Loucy (cell line): ENCODE measurements at regions not wholly inside any gene's neighbourhood (a gene's known extent, or its start where the extent isn't known, plus 50 kb on each side); places are given as distances from the start of the nearest gene placed in this dataset.

Experiments used
- H2AFZ ChIP-seq: fragments of 200-600 bp; sonication (generic); 2 replicates; pipeline ENCODE4 v1.6.0; 2016; ENCODE audit warnings: antibody characterized with exemption, mild to moderate bottlenecking, low read length, moderate library complexity
- H3F3A ChIP-seq: fragments of 200-600 bp; 2 replicates; pipeline ENCODE4 v1.6.0; 2016; ENCODE audit warnings: antibody characterized with exemption, low read depth, mild to moderate bottlenecking
- H3K27me3 ChIP-seq: fragments of 200-600 bp; sonication (generic); 2 replicates; pipeline ENCODE4 v1.6.1; 2014; ENCODE audit warnings: low read length, mild to moderate bottlenecking; ENCODE audit not compliant: insufficient read depth, poor library complexity, severe bottlenecking
- H3K36me3 ChIP-seq: fragments of 200-600 bp; sonication (generic); 2 replicates; pipeline ENCODE4 v1.6.1; 2016; ENCODE audit warnings: low read length; ENCODE audit not compliant: insufficient read depth
- H3K4me1 ChIP-seq: fragments of 200-600 bp; sonication (generic); 2 replicates; pipeline ENCODE4 v1.5.1; 2014; ENCODE audit warnings: low read length, mild to moderate bottlenecking; ENCODE audit not compliant: insufficient read depth, poor library complexity, severe bottlenecking
- H3K4me2 ChIP-seq: fragments of 200-600 bp; sonication (generic); 2 replicates; pipeline ENCODE4 v1.6.0; 2014; ENCODE audit warnings: antibody characterized with exemption, low read length, low read depth, mild to moderate bottlenecking; ENCODE audit not compliant: poor library complexity, severe bottlenecking
- H3K4me3 ChIP-seq: fragments of 200-600 bp; sonication (generic); 2 replicates; pipeline ENCODE4 v1.5.1; 2014; ENCODE audit warnings: low read length, mild to moderate bottlenecking, mixed read lengths; ENCODE audit not compliant: poor library complexity, severe bottlenecking
- H3K79me2 ChIP-seq: fragments of 200-600 bp; sonication (generic); 2 replicates; pipeline ENCODE4 v1.6.1; 2014; ENCODE audit warnings: low read length; ENCODE audit not compliant: insufficient read depth
- H3K9ac ChIP-seq: fragments of 200-600 bp; sonication (generic); 2 replicates; pipeline ENCODE4 v1.6.0; 2014; ENCODE audit warnings: mild to moderate bottlenecking, low read depth, low read length, moderate library complexity; ENCODE audit not compliant: poor library complexity, severe bottlenecking
- H3K9me2 ChIP-seq: fragments of 200-600 bp; sonication (generic); replicated peaks from 2 replicates; pipeline ENCODE4 v1.6.1; 2016; ENCODE audit warnings: low read depth, low read length, mixed read lengths
- H3K9me3 ChIP-seq: fragments of 200-600 bp; sonication (generic); 2 replicates; pipeline ENCODE4 v1.6.1; 2014; ENCODE audit warnings: mild to moderate bottlenecking, antibody characterized with exemption, low read length, low read depth; ENCODE audit not compliant: insufficient read depth
- H4K20me1 ChIP-seq: fragments of 200-600 bp; sonication (generic); 2 replicates; pipeline ENCODE4 v1.6.0; 2014; ENCODE audit warnings: antibody characterized with exemption, low read length, mild to moderate bottlenecking; ENCODE audit not compliant: insufficient read depth, poor library complexity, severe bottlenecking
- CTCF ChIP-seq: fragments of 200-600 bp; sonication (generic); conservative IDR thresholded peaks from 2 replicates; pipeline ENCODE4 v1.5.1; 2014; ENCODE audit warnings: mild to moderate bottlenecking, antibody characterized with exemption, low read length
- EZH2phosphoT487 ChIP-seq: fragments of 200-600 bp; IDR thresholded peaks from 2 replicates; pipeline ENCODE4 v1.6.1; 2018; ENCODE audit warnings: antibody characterized with exemption, mild to moderate bottlenecking, moderate library complexity, borderline replicate concordance

- H3F3A ChIP-seq, result no peaks in the 10 kb centered on the region
- TF ChIP-seq CTCF (no peak), EZH2phosphoT487 (no peak)
Measured at GRCh38 chr18:1267021-1267420, 362.4 kb downstream of the ADCYAP1 start.

GRCh38 chr18:1270081-1270480 is 365.4 kb downstream of the ADCYAP1 start:
- Histone ChIP-seq H4K20me1 (no peaks in the 10 kb centered on the region), H3K9me2 (no peaks in the 10 kb centered on the region), H3K27me3 (no peaks in the 10 kb centered on the region), H3K4me3 (no peak overlapping the region), H3K36me3 (no peaks in the 10 kb centered on the region), H3K79me2 (no peaks in the 10 kb centered on the region), H3K4me2 (no peak overlapping the region), H3K4me1 (no peaks in the 10 kb centered on the region), H3K9ac (no peak overlapping the region), H3F3A (no peaks in the 10 kb centered on the region), H2AFZ (no peak overlapping the region), H3K9me3 (no peaks in the 10 kb centered on the region)
- TF ChIP-seq CTCF (no peak), EZH2phosphoT487 (no peak)

More at GRCh38 chr18:1267021-1267420, 362.4 kb downstream of the ADCYAP1 start:
- Histone ChIP-seq H3K9me3 (no peaks in the 10 kb centered on the region), H3K9me2 (no peaks in the 10 kb centered on the region), H4K20me1 (no peaks in the 10 kb centered on the region), H3K4me3 (no peak overlapping the region), H3K79me2 (no peaks in the 10 kb centered on the region), H3K4me1 (no peaks in the 10 kb centered on the region), H3K4me2 (no peak overlapping the region), H3K27me3 (no peaks in the 10 kb centered on the region), H3K9ac (no peak overlapping the region), H2AFZ (no peak overlapping the region), H3K36me3 (no peaks in the 10 kb centered on the region)

- Histone ChIP-seq H4K20me1 (no peaks in the 10 kb centered on the region), H3K4me1 (no peaks in the 10 kb centered on the region), H3K9me2 (no peaks in the 10 kb centered on the region), H3K9me3 (peaks cover under 1% of the 10 kb centered on the region; the same call in 1 of the 2 replicates), H3K36me3 (no peaks in the 10 kb centered on the region), H3K79me2 (no peaks in the 10 kb centered on the region), H3F3A (no peaks in the 10 kb centered on the region), H3K27me3 (no peaks in the 10 kb centered on the region), H3K4me3 (no peak overlapping the region), H2AFZ (no peak overlapping the region), H3K4me2 (no peak overlapping the region), H3K9ac (no peak overlapping the region)
- TF ChIP-seq CTCF, result no peak
Measured at GRCh38 chr18:1273469-1273868, 368.8 kb downstream of the ADCYAP1 start.
